CD14-positive monocyte (primary cell): ENCODE measurements at regions not wholly inside any gene's neighbourhood (a gene's known extent, or its start where the extent isn't known, plus 50 kb on each side); places are given as distances from the start of the nearest gene placed in this dataset.

Experiments used
- DNase-seq, 3 donors: peaks; one replicate each; pipeline ENCODE4 v3.0.0-alpha.2; 2011 to 2022
- H2AFZ ChIP-seq: 2 replicates; pipeline ENCODE4 v1.6.0; 2012; ENCODE audit warnings: mild to moderate bottlenecking, low read depth, low read length, inconsistent platforms; ENCODE audit not compliant: insufficient read depth, poor library complexity, severe bottlenecking
- H3K27ac ChIP-seq, 2 donors: 1 replicate in 1 of 2; 2 replicates in 1 of 2; pipeline ENCODE4 v1.5.1; 2012 to 2013; ENCODE audit warnings: low read length in 2 of 2, control low read depth in 1 of 2, inconsistent platforms in 1 of 2, low read depth in 1 of 2, mild to moderate bottlenecking in 1 of 2
- H3K27me3 ChIP-seq, 2 donors: one replicate each; pipeline versions ENCODE4 v1.6.0 to v1.6.1; 2011 to 2013; ENCODE audit warnings: low read length in 2 of 2; ENCODE audit not compliant: control insufficient read depth in 2 of 2, insufficient read depth in 2 of 2
- H3K36me3 ChIP-seq, 2 donors: replicated peaks in 1 of 2; 1 replicate in 1 of 2; 2 replicates in 1 of 2; pipeline versions ENCODE4 v1.5.1 to v1.6.1; 2012 to 2013; ENCODE audit warnings: low read length in 2 of 2, control low read depth in 1 of 2, inconsistent platforms in 1 of 2, mild to moderate bottlenecking in 1 of 2; ENCODE audit not compliant: insufficient read depth in 2 of 2, control insufficient read depth in 1 of 2
- H3K4me1 ChIP-seq, 2 donors: 1 replicate in 1 of 2; 2 replicates in 1 of 2; pipeline versions ENCODE4 v1.5.1 to v1.6.1; 2012 to 2013; ENCODE audit warnings: low read length in 2 of 2, control low read depth in 1 of 2, inconsistent platforms in 1 of 2, mild to moderate bottlenecking in 1 of 2, moderate library complexity in 1 of 2; ENCODE audit not compliant: insufficient read depth in 2 of 2, control insufficient read depth in 1 of 2
- H3K4me2 ChIP-seq: replicated peaks from 2 replicates; pipeline ENCODE3; 2012; ENCODE audit warnings: low read length, moderate library complexity, mild to moderate bottlenecking; ENCODE audit not compliant: poor library complexity, severe bottlenecking; ENCODE audit errors: extremely low read depth
- H3K4me3 ChIP-seq, 3 experiments: fragments of 200-600 bp in 1 of 3; sonication (generic) in 1 of 3; replicated peaks in 1 of 3; 1 replicate in 2 of 3; 2 replicates in 1 of 3; pipeline ENCODE4 v1.5.1; 2011 to 2013; ENCODE audit warnings: low read length in 3 of 3, mild to moderate bottlenecking in 3 of 3, control low read depth in 2 of 3, low read depth in 2 of 3, inconsistent platforms in 1 of 3, moderate library complexity in 1 of 3
- H3K79me2 ChIP-seq: 2 replicates; pipeline ENCODE4 v1.6.0; 2012; ENCODE audit warnings: mild to moderate bottlenecking, control low read depth, inconsistent platforms, low read length, moderate library complexity; ENCODE audit not compliant: insufficient read depth
- H3K9ac ChIP-seq: 2 replicates; pipeline ENCODE4 v1.6.0; 2017; ENCODE audit warnings: low read length, mild to moderate bottlenecking; ENCODE audit not compliant: insufficient read depth, poor library complexity, severe bottlenecking
- H3K9me3 ChIP-seq, 2 donors: replicated peaks in 1 of 2; 1 replicate in 1 of 2; 2 replicates in 1 of 2; pipeline versions ENCODE4 v1.5.1 to v1.6.1; 2012 to 2013; ENCODE audit warnings: low read length in 2 of 2, control low read depth in 1 of 2; ENCODE audit not compliant: control insufficient read depth in 1 of 2, insufficient read depth in 1 of 2
- H4K20me1 ChIP-seq: 2 replicates; pipeline ENCODE4 v1.6.0; 2012; ENCODE audit warnings: mild to moderate bottlenecking, low read length, control low read depth, moderate library complexity; ENCODE audit not compliant: insufficient read depth
- H3K27ac Mint-ChIP-seq, 7 donors: one replicate each; pipeline ENCODE4 v1.8.0; 2020; ENCODE audit warnings: mild to moderate bottlenecking in 7 of 7, mixed read lengths in 7 of 7, moderate library complexity in 6 of 7, inconsistent platforms in 2 of 7
- H3K27me3 Mint-ChIP-seq, 3 donors: one replicate each; pipeline ENCODE4 v1.8.0; 2021 to 2022; ENCODE audit warnings: low read depth in 3 of 3, mild to moderate bottlenecking in 3 of 3, mixed read lengths in 3 of 3, moderate library complexity in 3 of 3, inconsistent platforms in 1 of 3
- H3K36me3 Mint-ChIP-seq, 2 donors: one replicate each; pipeline ENCODE4 v1.8.0; 2020; ENCODE audit warnings: mixed read lengths in 2 of 2, inconsistent platforms in 1 of 2, mild to moderate bottlenecking in 1 of 2
- H3K4me1 Mint-ChIP-seq: one replicate; pipeline ENCODE4 v1.8.0; 2020; ENCODE audit warnings: mild to moderate bottlenecking, mixed read lengths
- H3K4me3 Mint-ChIP-seq, 2 donors: one replicate each; pipeline ENCODE4 v1.8.0; 2020; ENCODE audit warnings: mild to moderate bottlenecking in 2 of 2, mixed read lengths in 2 of 2, moderate library complexity in 1 of 2
- H3K9me3 Mint-ChIP-seq, 7 donors: one replicate each; pipeline ENCODE4 v1.8.0; 2020 to 2022; ENCODE audit warnings: mixed read lengths in 7 of 7, mild to moderate bottlenecking in 6 of 7, moderate library complexity in 6 of 7, inconsistent platforms in 2 of 7
- CTCF ChIP-seq: fragments of 200-600 bp; IDR thresholded peaks from one replicate; pipeline ENCODE4 v1.8.0; 2022; ENCODE audit warnings: antibody characterized with exemption, mild to moderate bottlenecking
- WGBS: methylation state at CpG from one replicate; pipeline ENCODE4 v1.1.5; 2013; ENCODE audit warnings: missing lambda C conversion rate; ENCODE audit not compliant: insufficient coverage; 5-methylcytosine and 5-hydroxymethylcytosine counted together
- intact Hi-C, 2 donors: fragments of 100-400 bp; cut with micrococcal nuclease; formaldehyde crosslinking; loops; one replicate each; pipeline versions ENCODE4 v1.15.0 to v1.15.1; 2023

DNA sequence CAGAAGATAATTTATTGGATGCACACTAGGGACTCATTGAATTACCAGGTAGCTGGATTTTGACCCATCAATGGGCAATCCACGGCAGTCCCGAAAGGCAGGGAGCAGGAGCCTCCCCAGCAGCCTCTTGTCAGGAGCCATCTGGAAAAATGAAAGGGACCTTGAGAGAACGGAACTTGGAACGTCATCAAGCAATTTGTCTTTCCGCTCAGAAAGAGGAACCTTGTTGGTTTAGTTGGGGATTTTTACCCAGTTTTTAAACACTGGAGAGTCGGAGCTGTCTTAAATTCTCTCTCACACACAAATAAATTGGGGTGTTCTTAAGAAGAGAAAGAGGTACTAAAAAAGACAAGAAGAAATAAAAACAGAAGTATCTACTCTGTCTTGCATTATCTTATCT is 1351.7 kb upstream of the TMEM132C start:
- intact Hi-C loops: no loop called here
- 13% methylated on average over 2 of the region's 6 CpGs for WGBS
- Mint-ChIP-seq H3K27ac (no peak overlapping the region), H3K4me3 (no peak overlapping the region), H3K9me3 (peaks cover 0 to 11% (median 3%) of the 10 kb centered on the region in 7 donors), H3K36me3 (no peaks in the 10 kb centered on the region), H3K27me3 (no peaks in the 10 kb centered on the region), H3K4me1 (no peaks in the 10 kb centered on the region)
- no peak for TF ChIP-seq CTCF
- Histone ChIP-seq H3K27ac (no peak overlapping the region), H3K4me2 (no peak overlapping the region), H3K79me2 (no peaks in the 10 kb centered on the region), H3K4me3 (no peak overlapping the region), H3K9me3 (peaks cover 0 to 2% of the 10 kb centered on the region in 2 donors), H2AFZ (no peak overlapping the region), H4K20me1 (no peaks in the 10 kb centered on the region), H3K9ac (no peak overlapping the region), H3K36me3 (no peaks in the 10 kb centered on the region), H3K27me3 (no peaks in the 10 kb centered on the region), H3K4me1 (no peaks in the 10 kb centered on the region)
- DNase-seq: no peak

DNA sequence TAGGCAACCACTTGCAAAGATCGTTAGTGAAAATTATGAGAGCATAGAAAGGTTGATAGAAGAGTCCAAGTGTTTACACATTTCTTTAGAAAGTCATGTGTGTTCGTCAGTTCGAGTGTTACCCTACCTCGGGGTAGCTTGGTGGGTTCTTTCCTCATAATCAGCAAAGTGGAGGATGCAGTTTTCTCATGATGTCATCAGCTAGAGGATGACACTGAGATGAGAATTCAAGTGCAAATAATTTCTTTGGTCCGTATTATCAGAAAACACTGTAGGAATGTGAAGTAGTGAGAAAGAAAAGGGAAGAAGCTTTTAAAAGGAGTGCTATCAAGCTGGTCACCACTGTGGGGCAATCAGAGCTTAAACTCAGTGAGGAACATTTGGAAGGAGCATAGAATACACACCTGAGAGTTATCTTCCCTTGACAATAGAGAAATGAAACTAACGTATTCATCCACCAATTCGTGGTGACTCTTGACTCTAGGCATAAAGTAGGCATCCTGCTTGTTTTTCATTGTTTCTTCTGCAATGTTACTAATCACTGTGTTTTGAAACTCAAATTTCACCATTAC is 1340.9 kb upstream of the TMEM132C start:
- Histone ChIP-seq H4K20me1 (no peaks in the 10 kb centered on the region), H3K27me3 (no peaks in the 10 kb centered on the region), H3K9ac (no peak overlapping the region), H3K36me3 (no peaks in the 10 kb centered on the region), H3K4me3 (no peak overlapping the region), H3K4me2 (no peak overlapping the region), H3K79me2 (no peaks in the 10 kb centered on the region), H2AFZ (no peak overlapping the region), H3K4me1 (no peaks in the 10 kb centered on the region), H3K9me3 (no peaks in the 10 kb centered on the region), H3K27ac (no peak overlapping the region)
- 78% methylated on average over 5 of the region's 7 CpGs for WGBS
- no peak overlapping the region for H3K4me3 Mint-ChIP-seq
- H3K9me3 Mint-ChIP-seq: no peaks in the 10 kb centered on the region
- intact Hi-C loops: no loop called here
- no peak for DNase-seq
- no peak for TF ChIP-seq CTCF
- no peaks in the 10 kb centered on the region for H3K4me1 Mint-ChIP-seq
- peaks cover 0 to 2% (median 2%) of the 10 kb centered on the region in 3 donors for H3K27me3 Mint-ChIP-seq
- H3K36me3 Mint-ChIP-seq: no peaks in the 10 kb centered on the region
- no peak overlapping the region for H3K27ac Mint-ChIP-seq
